ENCODE measurements at regions not wholly inside any gene's neighbourhood (a gene's known extent, or its start where the extent isn't known, plus 50 kb on each side); places are given as distances from the start of the nearest gene placed in this dataset.

DNA sequence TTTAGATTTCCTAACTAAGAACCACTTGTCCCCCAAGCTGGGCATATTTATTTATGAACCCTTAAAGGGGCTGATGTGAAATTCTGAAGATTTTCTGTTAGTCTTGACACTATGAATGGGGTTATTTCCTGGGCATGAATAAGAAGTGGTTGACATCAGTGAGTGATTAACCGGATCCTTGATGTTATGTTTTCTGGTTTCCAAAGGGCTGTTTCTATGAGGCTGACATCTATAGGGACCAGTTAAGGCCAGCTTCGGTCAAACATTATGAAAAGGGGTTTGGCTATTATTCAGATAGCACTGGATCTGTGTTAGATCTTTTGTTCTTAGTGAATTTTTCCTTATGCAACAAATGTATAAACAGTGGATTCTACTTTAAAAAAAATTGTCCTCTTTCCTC, 443.7 kb upstream of the SPRED2 start:
- WGBS, 2 experiments (ENCODE audit: extremely low coverage in 2 of 2, insufficient read length in 1 of 2), result no CpG with 5 or more reads among the region's 2 CpGs
- Histone ChIP-seq H3K9me3 (ENCODE audit: control insufficient read depth, insufficient read depth, low read length) (no peaks in the 10 kb centered on the region), H2AK9ac (replicated peaks; ENCODE audit: low read depth, low read length, poor library complexity) (no peak overlapping the region), H2BK20ac (ENCODE audit: low read depth, low read length) (no peak overlapping the region), H3K4me1 (ENCODE audit: control insufficient read depth, insufficient read depth, low read length) (peaks cover 2% of the 10 kb centered on the region), H2AFZ (replicated peaks; ENCODE audit: low read length, poor library complexity) (no peak overlapping the region), H4K20me1 (ENCODE audit: insufficient read depth, low read length) (no peaks in the 10 kb centered on the region), H4K91ac (ENCODE audit: insufficient read depth, low read depth, low read length) (no peak overlapping the region), H3K18ac (ENCODE audit: low read depth, low read length) (no peak overlapping the region), H3K14ac (replicated peaks; ENCODE audit: low read depth, low read length) (no peak overlapping the region), H3K27ac (ENCODE audit: insufficient read depth, low read length) (no peak overlapping the region), H2BK15ac (ENCODE audit: low read depth, low read length) (no peak overlapping the region), H2BK5ac (ENCODE audit: low read depth, low read length, poor library complexity, severe bottlenecking) (no peak overlapping the region), H3K56ac (ENCODE audit: extremely low read depth, insufficient read depth, low read length) (no peak overlapping the region), H3K23ac (ENCODE audit: low read depth, low read length) (no peak overlapping the region), H3K4me2 (ENCODE audit: low read depth, low read length) (no peak overlapping the region), H4K5ac (ENCODE audit: low read depth, low read length) (no peak overlapping the region), H3K79me1 (ENCODE audit: low read depth in 1 of 2, low read length in 2 of 2) (no peaks in the 10 kb centered on the region), H2BK120ac (ENCODE audit: low read depth, low read length) (no peak overlapping the region), H3K4ac (ENCODE audit: low read depth, low read length) (no peak overlapping the region), H3K4me3 (ENCODE audit: insufficient read depth, low read depth, low read length) (no peak overlapping the region), H2AK5ac (ENCODE audit: low read depth, low read length) (no peak overlapping the region), H3K36me3 (ENCODE audit: control insufficient read depth, insufficient read depth, low read length) (no peaks in the 10 kb centered on the region), H4K8ac (ENCODE audit: low read depth in 2 of 2, low read length in 2 of 2) (no peak overlapping the region), H3K9ac (ENCODE audit: low read depth, low read length) (no peak overlapping the region), H3K9me1 (ENCODE audit: insufficient read depth, low read length) (no peaks in the 10 kb centered on the region; the same call in 1 of the 2 replicates), H3K27me3 (ENCODE audit: control insufficient read depth, insufficient read depth, low read length) (peaks cover 2% of the 10 kb centered on the region; the same call in 1 of the 2 replicates)
- ChIA-PET POLR2A (ENCODE audit: unreplicated experiment) (no interaction called here), CTCF (no interaction called here)
- BruUV-seq (replicated peaks), result no TSS peak
- ATAC-seq (ENCODE audit: low read depth) (no peak), DNase-seq (no peak)
- dilution Hi-C loops (cut with HindIII; ENCODE audit: low sequenced_read_pairs, unreplicated experiment), result no loop called here
- TF ChIP-seq SMC3 (IDR thresholded peaks at IDR 0.05; ENCODE audit: low read depth, low read length) (no peak), MXI1 (IDR thresholded peaks at IDR 0.05; ENCODE audit: borderline replicate concordance, low read depth, low read length) (no peak)
- TF ChIP-seq, protein P1, sequence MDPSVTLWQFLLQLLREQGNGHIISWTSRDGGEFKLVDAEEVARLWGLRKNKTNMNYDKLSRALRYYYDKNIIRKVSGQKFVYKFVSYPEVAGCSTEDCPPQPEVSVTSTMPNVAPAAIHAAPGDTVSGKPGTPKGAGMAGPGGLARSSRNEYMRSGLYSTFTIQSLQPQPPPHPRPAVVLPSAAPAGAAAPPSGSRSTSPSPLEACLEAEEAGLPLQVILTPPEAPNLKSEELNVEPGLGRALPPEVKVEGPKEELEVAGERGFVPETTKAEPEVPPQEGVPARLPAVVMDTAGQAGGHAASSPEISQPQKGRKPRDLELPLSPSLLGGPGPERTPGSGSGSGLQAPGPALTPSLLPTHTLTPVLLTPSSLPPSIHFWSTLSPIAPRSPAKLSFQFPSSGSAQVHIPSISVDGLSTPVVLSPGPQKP (IDR thresholded peaks at IDR 0.05; ENCODE audit: borderline replicate concordance, low read depth, low read length), result no peak
- in situ Hi-C loops (cut with MboI; ENCODE audit: low sequenced_read_pairs), result no loop called here
- intact Hi-C loops (cut with micrococcal nuclease), result no loop called here

Measured in IMR-90 (cell line).